Activated CD8-positive, alpha-beta T cell treated with anti-CD3 and anti-CD28 coated beads for 36 hours (primary cell): ENCODE measurements at regions not wholly inside any gene's neighbourhood (a gene's known extent, or its start where the extent isn't known, plus 50 kb on each side); places are given as distances from the start of the nearest gene placed in this dataset.
"Not testable (repeated sequence)": the region's sequence is repeated elsewhere in the genome, so short reads cannot be mapped to it uniquely, and the experiment has no call there.

Experiments used
- ATAC-seq: fragments of 200-7000 bp; cut with Tn5 transposase; one replicate; pipeline ENCODE4 v1.10.0; 2021; ENCODE audit warnings: mild to moderate bottlenecking, moderate library complexity
- CTCF ChIA-PET: fragments of 350-600 bp; sonication (Branson Sonifier 250); formaldehyde crosslinking; loops from one replicate; lab custom pipeline; 2021; ENCODE audit warnings: antibody characterized with exemption; lab: Charles Lee
- POLR2A ChIA-PET: fragments of 350-600 bp; sonication (Branson Sonifier 250); formaldehyde crosslinking; loops from one replicate; lab custom pipeline; 2021; ENCODE audit warnings: antibody characterized with exemption; lab: Charles Lee
- DNase-seq: peaks from one replicate; pipeline ENCODE4 v3.0.0-alpha.2; 2020
- H3K27ac Mint-ChIP-seq: one replicate; pipeline ENCODE4 v1.8.0; 2021; ENCODE audit warnings: mild to moderate bottlenecking, mixed read lengths
- H3K27me3 Mint-ChIP-seq: one replicate; pipeline ENCODE4 v1.8.0; 2021; ENCODE audit warnings: mixed read lengths
- H3K36me3 Mint-ChIP-seq: one replicate; pipeline ENCODE4 v1.8.0; 2021; ENCODE audit warnings: low read depth, mixed read lengths
- H3K4me1 Mint-ChIP-seq: one replicate; pipeline ENCODE4 v1.8.0; 2021; ENCODE audit warnings: low read depth, mixed read lengths
- H3K4me3 Mint-ChIP-seq: one replicate; pipeline ENCODE4 v1.8.0; 2021; ENCODE audit warnings: mild to moderate bottlenecking, moderate library complexity, mixed read lengths
- H3K9me3 Mint-ChIP-seq: one replicate; pipeline ENCODE4 v1.8.0; 2021; ENCODE audit warnings: mixed read lengths
- intact Hi-C: fragments of 100-400 bp; cut with micrococcal nuclease; formaldehyde crosslinking; loops from one replicate; pipeline ENCODE4 v1.10.0; 2022
- TF ChIP-seq, protein P1 (sequence below): fragments of 200-600 bp; IDR thresholded peaks from one replicate; pipeline ENCODE4 v1.8.0; 2022; ENCODE audit warnings: antibody characterized with exemption, mild to moderate bottlenecking

- peaks cover 2% of the 10 kb centered on the region for H3K9me3 Mint-ChIP-seq
- CTCF ChIA-PET, result no interaction called here
- H3K4me3 Mint-ChIP-seq, result no peak overlapping the region
- H3K27me3 Mint-ChIP-seq, result no peaks in the 10 kb centered on the region
- H3K27ac Mint-ChIP-seq, result no peak overlapping the region
- intact Hi-C loops, result no loop called here
- H3K36me3 Mint-ChIP-seq, result no peaks in the 10 kb centered on the region
- no peaks in the 10 kb centered on the region for H3K4me1 Mint-ChIP-seq
- POLR2A ChIA-PET, result no interaction called here
- DNase-seq (no peak), ATAC-seq (no peak)
- TF ChIP-seq, protein P1, sequence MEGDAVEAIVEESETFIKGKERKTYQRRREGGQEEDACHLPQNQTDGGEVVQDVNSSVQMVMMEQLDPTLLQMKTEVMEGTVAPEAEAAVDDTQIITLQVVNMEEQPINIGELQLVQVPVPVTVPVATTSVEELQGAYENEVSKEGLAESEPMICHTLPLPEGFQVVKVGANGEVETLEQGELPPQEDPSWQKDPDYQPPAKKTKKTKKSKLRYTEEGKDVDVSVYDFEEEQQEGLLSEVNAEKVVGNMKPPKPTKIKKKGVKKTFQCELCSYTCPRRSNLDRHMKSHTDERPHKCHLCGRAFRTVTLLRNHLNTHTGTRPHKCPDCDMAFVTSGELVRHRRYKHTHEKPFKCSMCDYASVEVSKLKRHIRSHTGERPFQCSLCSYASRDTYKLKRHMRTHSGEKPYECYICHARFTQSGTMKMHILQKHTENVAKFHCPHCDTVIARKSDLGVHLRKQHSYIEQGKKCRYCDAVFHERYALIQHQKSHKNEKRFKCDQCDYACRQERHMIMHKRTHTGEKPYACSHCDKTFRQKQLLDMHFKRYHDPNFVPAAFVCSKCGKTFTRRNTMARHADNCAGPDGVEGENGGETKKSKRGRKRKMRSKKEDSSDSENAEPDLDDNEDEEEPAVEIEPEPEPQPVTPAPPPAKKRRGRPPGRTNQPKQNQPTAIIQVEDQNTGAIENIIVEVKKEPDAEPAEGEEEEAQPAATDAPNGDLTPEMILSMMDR, result no peak
Measured at GRCh38 chr15:46956881-46957280, 760.4 kb upstream of the SEMA6D start.

GRCh38 chr15:46960581-46960980 lies 756.7 kb upstream of the SEMA6D start:
- CTCF ChIA-PET, result no interaction called here

GRCh38 chr15:46961795-46962194 lies 755.5 kb upstream of the SEMA6D start:
- ChIA-PET POLR2A (no interaction called here), CTCF (no interaction called here)
- H3K9me3 Mint-ChIP-seq, result peaks cover 4% of the 10 kb centered on the region
- ATAC-seq (no peak), DNase-seq (no peak)
- no peaks in the 10 kb centered on the region for H3K36me3 Mint-ChIP-seq
- H3K27me3 Mint-ChIP-seq, result no peaks in the 10 kb centered on the region
- TF ChIP-seq, protein P1, result no peak
- intact Hi-C loops, result no loop called here
- H3K4me3 Mint-ChIP-seq, result no peak overlapping the region
- no peak overlapping the region for H3K27ac Mint-ChIP-seq
- H3K4me1 Mint-ChIP-seq, result no peaks in the 10 kb centered on the region

More at GRCh38 chr15:46960581-46960980, 756.7 kb upstream of the SEMA6D start:
- intact Hi-C loops, result no loop called here
- peaks cover 6% of the 10 kb centered on the region for H3K9me3 Mint-ChIP-seq
- TF ChIP-seq, protein P1, result no peak
- no peaks in the 10 kb centered on the region for H3K4me1 Mint-ChIP-seq
- ATAC-seq (no peak), DNase-seq (no peak)
- no peak overlapping the region for H3K4me3 Mint-ChIP-seq
- no peaks in the 10 kb centered on the region for H3K36me3 Mint-ChIP-seq
- POLR2A ChIA-PET, result no interaction called here
- no peaks in the 10 kb centered on the region for H3K27me3 Mint-ChIP-seq
- no peak overlapping the region for H3K27ac Mint-ChIP-seq

- H3K27ac Mint-ChIP-seq, H3K4me1 Mint-ChIP-seq, H3K27me3 Mint-ChIP-seq, POLR2A ChIA-PET, intact Hi-C loops, ATAC-seq, DNase-seq, CTCF ChIA-PET, H3K4me3 Mint-ChIP-seq, H3K36me3 Mint-ChIP-seq: not testable (repeated sequence)
- peaks cover 17% of the 10 kb centered on the region for H3K9me3 Mint-ChIP-seq
Measured at GRCh38 chr15:46988055-46988454, 729.2 kb upstream of the SEMA6D start.

GRCh38 chr15:46996359-46996758 lies 720.9 kb upstream of the SEMA6D start:
- TF ChIP-seq, protein P1, result no peak
- H3K9me3 Mint-ChIP-seq, result peaks cover 24% of the 10 kb centered on the region

GRCh38 chr15:46997501-46997900 lies 719.8 kb upstream of the SEMA6D start:
- H3K36me3 Mint-ChIP-seq, result no peaks in the 10 kb centered on the region
- ChIA-PET POLR2A (no interaction called here), CTCF (no interaction called here)
- H3K4me1 Mint-ChIP-seq, result no peaks in the 10 kb centered on the region
- peaks cover 23% of the 10 kb centered on the region for H3K9me3 Mint-ChIP-seq
- DNase-seq (no peak), ATAC-seq (no peak)
- H3K27ac Mint-ChIP-seq, result no peak overlapping the region
- H3K27me3 Mint-ChIP-seq, result no peaks in the 10 kb centered on the region
- TF ChIP-seq, protein P1, result no peak
- no peak overlapping the region for H3K4me3 Mint-ChIP-seq
- intact Hi-C loops, result no loop called here

More at GRCh38 chr15:46996359-46996758, 720.9 kb upstream of the SEMA6D start:
- ChIA-PET CTCF (no interaction called here), POLR2A (no interaction called here)
- Mint-ChIP-seq H3K4me3 (no peak overlapping the region), H3K27me3 (no peaks in the 10 kb centered on the region), H3K27ac (no peak overlapping the region), H3K36me3 (no peaks in the 10 kb centered on the region), H3K4me1 (no peaks in the 10 kb centered on the region)
- intact Hi-C loops, result no loop called here
- no peak for ATAC-seq
- DNase-seq, result no peak
